Activated CD4-positive, CD25-positive, alpha-beta regulatory T cell treated with anti-CD3 and anti-CD28 coated beads, Interleukin-2, amount 50 U/mL, for 72 hours (primary cell): ENCODE measurements at regions not wholly inside any gene's neighbourhood (a gene's known extent, or its start where the extent isn't known, plus 50 kb on each side); places are given as distances from the start of the nearest gene placed in this dataset.

Experiments used
- DNase-seq: peaks from one replicate; pipeline ENCODE4 v3.0.0; 2021

DNA sequence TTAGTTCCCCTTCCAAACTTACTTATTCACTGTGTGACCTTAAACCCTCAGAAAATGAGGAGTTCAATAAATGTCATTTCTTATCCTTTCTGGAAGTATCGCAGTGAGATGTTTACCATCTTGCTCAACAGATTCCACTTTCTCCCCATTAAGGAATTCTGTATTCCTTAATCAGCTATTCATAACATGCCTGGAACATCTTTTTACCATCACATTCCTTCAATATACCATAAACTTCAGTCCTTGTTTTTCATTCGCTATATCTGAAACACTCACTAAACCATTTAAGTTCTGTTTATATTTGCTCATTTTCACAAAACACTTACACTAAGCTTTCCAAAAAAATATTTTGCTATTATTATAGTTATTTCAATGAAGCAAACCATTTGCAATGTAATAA lies 1158.6 kb downstream of the CDH12 start:
- DNase-seq, result no peak

GRCh38 chr5:21693591-21693990 lies 1159.6 kb downstream of the CDH12 start:
- DNase-seq, result no peak

GRCh38 chr5:21689587-21689986 lies 1163.6 kb downstream of the CDH12 start:
- DNase-seq, result no peak

- DNase-seq, result no peak
Measured at GRCh38 chr5:21688655-21689054, 1164.5 kb downstream of the CDH12 start.

GRCh38 chr5:21687621-21688020 lies 1165.5 kb downstream of the CDH12 start:
- no peak for DNase-seq

GRCh38 chr5:21686706-21687105 lies 1166.4 kb downstream of the CDH12 start:
- DNase-seq, result no peak

- no peak for DNase-seq
Measured at GRCh38 chr5:21685522-21685921, 1167.6 kb downstream of the CDH12 start.

GRCh38 chr5:21684992-21685391 lies 1168.2 kb downstream of the CDH12 start:
- DNase-seq, result no peak

GRCh38 chr5:21681911-21682310 lies 1171.2 kb downstream of the CDH12 start:
- no peak for DNase-seq

DNA sequence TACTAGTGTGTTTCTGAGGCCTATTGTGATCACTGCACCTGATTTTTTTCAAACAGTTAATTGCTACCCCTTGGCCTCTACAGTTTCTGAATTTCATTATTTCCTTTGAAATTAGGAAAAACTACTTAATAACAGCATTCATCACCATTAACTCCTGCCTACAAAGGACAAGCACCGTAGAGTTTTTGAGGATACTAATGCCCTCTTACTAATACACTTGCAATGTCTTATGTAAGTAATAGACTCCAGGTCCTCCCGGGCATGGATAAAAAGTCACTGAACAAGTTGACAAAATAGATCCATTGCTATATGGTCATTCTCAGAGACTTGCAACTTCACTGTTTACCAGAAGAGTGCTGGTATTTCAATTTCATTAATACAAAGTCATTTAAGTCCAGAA lies 1172.5 kb downstream of the CDH12 start:
- no peak for DNase-seq

DNA sequence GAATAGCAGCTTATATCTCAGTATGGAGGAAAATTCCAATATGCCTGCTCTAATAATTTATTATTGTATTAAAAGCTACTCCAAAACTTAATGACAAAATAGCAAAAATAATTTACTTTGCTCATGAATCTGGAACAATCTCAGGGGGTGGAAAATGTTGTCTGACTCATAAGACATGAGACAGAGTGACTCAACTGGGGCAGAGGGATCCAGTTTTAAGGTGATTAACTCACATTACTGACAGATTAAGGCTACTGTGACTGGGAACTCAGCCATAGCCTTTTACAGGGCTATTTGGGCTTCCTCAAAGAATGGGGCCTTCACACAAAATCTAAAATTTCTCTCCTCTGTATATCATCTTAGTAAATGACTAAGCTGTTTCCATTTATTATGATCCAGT lies 1172.9 kb downstream of the CDH12 start:
- no peak for DNase-seq

- DNase-seq, result no peak
Measured at GRCh38 chr5:21678526-21678925, 1174.6 kb downstream of the CDH12 start.

DNA sequence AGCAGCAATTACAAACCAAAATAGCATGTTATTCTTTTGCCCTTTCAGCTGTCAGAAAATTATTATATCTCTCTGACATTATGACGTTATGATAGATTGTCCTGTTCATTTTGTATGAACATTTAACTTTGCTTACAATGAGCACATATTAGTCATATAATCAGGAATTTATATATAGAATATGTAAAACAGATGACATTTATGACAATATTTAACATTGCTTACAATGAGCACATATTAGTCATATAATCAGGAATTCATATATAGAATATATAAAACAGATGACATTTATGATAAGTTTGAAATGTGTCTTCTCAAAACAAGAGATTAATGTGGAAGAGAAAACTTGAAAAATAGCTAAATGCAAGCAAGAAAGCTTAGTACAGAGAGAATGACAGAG lies 1180.2 kb downstream of the CDH12 start:
- DNase-seq, result no peak

GRCh38 chr5:21672360-21672759 lies 1180.8 kb downstream of the CDH12 start:
- DNase-seq, result no peak

DNA sequence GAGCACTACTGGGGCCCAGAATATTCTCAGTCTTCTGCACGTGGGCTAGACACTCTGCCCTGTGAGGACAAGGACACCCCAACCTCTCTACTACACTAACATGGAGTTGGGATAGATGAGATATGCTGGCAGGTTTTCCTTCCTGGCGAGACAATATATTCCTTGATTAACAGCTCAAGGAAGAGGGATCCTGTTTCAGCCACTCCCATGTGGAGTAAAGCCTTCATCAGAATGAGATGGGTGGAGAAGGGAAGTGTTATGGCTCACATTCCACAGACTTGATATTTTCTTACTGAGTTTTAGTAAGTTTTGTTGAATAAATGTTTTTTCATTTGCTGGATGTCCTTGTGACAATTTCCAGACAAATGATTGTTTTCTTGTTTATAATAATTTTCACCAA lies 1187.6 kb downstream of the CDH12 start:
- DNase-seq, result no peak

DNA sequence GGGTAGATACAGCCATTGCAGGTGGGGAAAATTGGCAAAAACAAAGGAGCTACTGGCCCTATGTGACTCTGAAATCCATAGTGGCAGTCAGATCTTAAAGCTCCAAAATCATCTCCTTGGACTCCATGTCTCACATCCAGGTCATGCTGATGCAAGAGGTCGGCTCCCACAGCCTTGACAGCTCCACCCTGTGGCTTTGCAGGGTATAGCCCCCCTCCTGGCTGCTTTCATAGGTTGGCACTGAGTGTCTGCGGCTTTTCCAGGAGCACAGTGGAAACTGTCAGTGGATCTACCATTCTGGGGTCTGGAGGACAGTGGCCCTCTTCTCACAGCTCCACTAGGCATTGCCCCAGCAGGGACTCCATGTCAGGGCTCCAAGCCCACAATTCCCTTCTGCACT lies 1190.1 kb downstream of the CDH12 start:
- no peak for DNase-seq

DNA sequence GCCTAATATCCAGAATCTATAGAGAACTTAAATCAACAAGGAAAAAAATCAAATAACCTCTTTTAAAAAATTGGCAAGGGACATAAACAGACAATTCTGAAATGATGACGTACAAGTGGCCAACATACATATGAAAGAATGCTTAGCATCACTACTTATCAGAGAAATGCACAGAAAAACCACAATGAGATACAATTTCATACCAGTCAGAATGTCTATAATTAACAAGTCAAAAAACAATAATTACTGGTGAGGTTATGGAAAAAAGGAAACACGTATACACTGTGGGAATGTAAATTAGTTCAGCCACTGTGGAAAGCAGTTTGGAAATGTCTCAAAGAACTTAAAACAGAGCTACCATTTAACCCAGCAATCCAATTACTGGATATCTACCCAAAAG lies 1192.0 kb downstream of the CDH12 start:
- DNase-seq, result no peak

- DNase-seq, result no peak
Measured at GRCh38 chr5:21654556-21654955, 1198.6 kb downstream of the CDH12 start.

- no peak for DNase-seq
Measured at GRCh38 chr5:21649969-21650368, 1203.2 kb downstream of the CDH12 start.

DNA sequence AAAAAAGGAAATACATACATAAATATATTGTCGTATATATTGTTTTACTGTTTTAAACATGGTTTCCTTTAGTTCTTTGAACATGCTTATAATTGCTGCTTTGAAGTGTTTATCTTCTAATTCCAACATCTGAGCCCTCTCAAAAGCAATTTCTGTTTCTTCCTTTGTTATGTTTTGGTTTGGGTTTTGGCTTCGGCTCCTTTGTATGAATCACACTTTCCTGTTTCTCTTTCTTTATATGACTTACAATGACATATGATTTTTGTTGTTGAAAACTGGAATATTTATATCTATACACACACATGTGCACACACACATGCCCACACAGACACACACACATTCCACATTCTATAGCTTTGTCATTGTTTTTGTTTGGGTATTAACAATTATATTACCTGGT lies 1206.7 kb downstream of the CDH12 start:
- DNase-seq, result no peak

GRCh38 chr5:21644032-21644431 lies 1209.1 kb downstream of the CDH12 start:
- DNase-seq, result no peak

DNA sequence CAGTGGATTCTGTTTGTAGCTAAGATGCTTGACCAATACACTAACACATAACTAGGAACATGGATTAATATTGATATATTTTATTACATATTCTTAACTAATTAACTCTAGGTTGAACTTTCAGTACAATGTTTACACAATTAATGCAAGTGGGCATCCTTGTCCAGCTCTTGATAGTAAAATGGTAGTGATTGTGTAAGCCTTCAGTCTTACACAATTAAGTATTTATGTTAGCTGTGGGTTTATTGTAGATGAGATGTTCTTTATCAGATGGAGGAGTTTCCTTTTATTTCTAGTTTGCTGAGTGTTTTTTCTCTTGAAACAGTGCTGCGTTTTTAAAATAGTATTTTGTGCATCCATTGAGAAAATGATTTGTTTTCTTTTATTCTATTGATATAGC lies 1210.8 kb downstream of the CDH12 start:
- DNase-seq, result no peak

- DNase-seq, result no peak
Measured at GRCh38 chr5:21623831-21624230, 1229.3 kb downstream of the CDH12 start.

- DNase-seq, result no peak
Measured at GRCh38 chr5:21615195-21615765, 1237.9 kb downstream of the CDH12 start.

GRCh38 chr5:21613971-21614488 lies 1239.1 kb downstream of the CDH12 start:
- no peak for DNase-seq

DNA sequence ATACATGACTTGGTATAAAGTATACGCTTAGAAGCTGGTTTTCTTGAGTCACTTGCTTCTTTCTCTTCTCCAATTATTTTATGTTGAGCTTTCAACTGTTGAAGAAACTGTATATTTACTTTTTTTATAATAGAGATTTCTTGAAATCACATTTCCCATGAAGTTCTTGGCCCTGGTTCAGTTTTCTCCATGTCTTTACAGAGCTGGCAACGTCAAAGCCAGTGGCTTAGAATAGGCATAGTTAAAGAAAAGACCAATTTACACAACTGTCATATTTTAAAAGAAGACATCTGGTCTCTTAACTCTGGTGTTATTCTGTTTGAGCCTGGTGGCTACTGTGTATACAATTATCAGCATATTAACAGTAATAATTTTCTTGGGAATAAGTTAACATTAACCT lies 1249.3 kb downstream of the CDH12 start:
- DNase-seq, result no peak
